ENCODE measurements at regions not wholly inside any gene's neighbourhood (a gene's known extent, or its start where the extent isn't known, plus 50 kb on each side); places are given as distances from the start of the nearest gene placed in this dataset.
"Not testable (repeated sequence)": the region's sequence is repeated elsewhere in the genome, so short reads cannot be mapped to it uniquely, and the experiment has no call there.

DNA sequence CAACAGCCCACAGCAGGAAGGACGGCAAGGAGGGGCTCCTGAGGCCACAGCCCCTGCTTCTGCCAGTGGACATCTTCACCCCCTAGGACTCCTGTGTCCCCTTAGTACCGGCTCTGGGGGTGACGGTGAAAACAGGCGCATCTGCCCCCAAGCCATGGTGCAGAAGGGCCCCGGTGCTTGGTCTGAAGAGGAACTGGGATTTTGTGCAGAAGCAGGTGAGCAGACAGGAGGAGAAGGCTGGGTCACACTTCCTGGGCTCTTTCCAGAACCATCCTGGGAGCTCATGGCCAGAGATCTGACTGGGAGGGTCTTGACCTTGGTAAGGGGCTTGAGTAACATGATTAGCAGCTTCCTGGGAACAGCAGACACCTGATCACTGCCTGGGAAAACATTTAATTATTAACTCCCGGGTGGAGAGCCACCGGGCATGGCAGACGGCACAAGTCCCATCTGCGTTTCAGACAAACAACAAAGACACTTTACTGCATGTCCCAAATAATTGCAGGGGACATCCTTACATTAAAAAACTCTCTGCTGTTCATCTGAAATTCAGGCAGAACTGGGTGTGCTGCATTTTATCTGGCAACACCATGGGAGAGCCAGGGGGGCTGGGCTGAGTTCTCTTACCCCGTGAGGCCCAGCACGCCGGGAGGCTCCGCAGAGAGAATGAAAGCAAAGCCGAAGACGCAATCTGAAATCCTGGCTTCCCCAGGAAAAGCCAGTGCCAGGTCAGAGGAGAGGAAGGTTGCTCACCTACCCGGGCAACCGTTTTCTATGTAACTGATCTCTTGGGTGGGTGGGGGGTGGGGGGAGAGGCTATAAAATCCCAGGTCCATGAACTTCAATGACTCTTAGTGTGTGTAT lies 1542.8 kb downstream of the TSPY10 start:
- POLR2A ChIA-PET = no interaction called here
- no peaks in the 10 kb centered on the region for H3K4me1 Mint-ChIP-seq

DNA sequence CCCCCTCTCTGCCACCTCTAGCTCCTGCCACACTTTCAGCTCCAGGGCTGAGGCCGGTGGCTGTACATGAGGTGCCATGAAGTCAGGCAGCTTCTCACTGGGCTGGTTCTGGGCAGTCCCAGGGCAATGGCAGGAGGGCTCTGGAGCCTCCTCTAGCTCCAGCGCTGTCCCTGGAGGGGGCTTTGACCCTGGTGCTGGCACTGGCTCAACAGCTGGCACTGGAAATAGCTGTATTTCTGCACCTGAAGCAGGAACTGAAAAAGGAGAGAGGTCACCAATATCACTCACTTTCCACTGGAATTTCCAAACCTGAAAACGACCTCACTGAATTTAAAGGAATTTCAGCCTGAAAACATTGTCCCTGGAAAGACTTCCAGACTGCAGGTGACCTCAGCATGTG lies 1558.1 kb downstream of the TSPY10 start:
- POLR2A ChIA-PET; DNase-seq; H3K4me1 Mint-ChIP-seq; H3K36me3 Mint-ChIP-seq (ENCODE audit: low read depth); ATAC-seq; intact Hi-C loops (cut with DNase I, micrococcal nuclease); H3K27me3 Mint-ChIP-seq; H3K4me3 Mint-ChIP-seq; H3K27ac Mint-ChIP-seq; H3K9me3 Mint-ChIP-seq (ENCODE audit: low read depth); CTCF ChIA-PET: not testable (repeated sequence)

More for the DNA sequence above, 1542.8 kb downstream of the TSPY10 start:
- Mint-ChIP-seq H3K9me3 (ENCODE audit: low read depth) (peaks cover 4% of the 10 kb centered on the region), H3K27ac (no peak overlapping the region), H3K27me3 (no peaks in the 10 kb centered on the region), H3K36me3 (ENCODE audit: low read depth) (no peaks in the 10 kb centered on the region), H3K4me3 (no peak overlapping the region)
- DNase-seq (no peak), ATAC-seq (no peak)
- CTCF ChIA-PET = no interaction called here
- intact Hi-C loops (cut with DNase I, micrococcal nuclease) = no loop called here

DNA sequence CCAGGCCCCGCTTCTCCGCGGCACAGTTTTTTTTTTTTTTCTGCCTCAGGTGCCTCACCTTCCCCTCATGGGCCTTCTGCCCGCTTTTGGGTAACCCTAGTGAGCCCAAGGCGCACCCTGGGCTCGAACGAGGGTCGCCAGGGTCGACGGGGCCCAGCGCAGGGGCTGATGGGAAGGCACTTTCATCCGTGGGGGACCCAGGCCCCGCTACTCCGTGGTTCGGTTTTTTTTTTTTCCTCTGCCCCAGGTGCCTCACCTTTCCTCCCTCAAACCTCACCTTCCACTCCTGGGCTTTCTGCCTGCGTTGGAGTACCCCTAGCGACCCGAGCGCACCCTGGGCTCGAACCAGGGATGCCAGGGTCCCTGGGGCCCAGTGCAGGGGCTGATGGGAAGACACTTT lies 1569.8 kb downstream of the TSPY10 start:
- not testable (repeated sequence) for H3K27me3 Mint-ChIP-seq

DNA sequence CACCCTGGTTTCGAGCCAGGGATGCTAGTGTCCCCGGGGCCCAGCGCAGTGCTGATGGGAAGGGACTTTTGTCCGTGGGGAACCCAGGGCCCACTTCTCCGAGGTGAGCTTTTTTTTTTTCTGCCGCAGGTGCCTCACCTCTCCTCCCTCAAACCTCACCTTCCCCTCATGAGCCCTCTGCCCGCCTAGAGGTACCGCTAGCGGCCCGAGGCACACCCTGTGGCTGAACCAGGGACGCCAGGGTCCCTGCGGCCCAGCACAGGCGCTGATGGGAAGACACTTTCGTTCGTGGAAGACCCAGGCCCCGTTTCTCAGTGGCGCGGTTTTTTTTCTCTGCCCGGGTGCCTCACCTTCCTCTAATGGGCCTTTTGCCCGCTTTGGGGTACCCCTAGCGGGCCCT lies 1570.7 kb downstream of the TSPY10 start:
- H3K4me1 Mint-ChIP-seq, H3K27me3 Mint-ChIP-seq: not testable (repeated sequence)

More for the DNA sequence above, 1569.8 kb downstream of the TSPY10 start:
- H3K4me3 Mint-ChIP-seq; H3K36me3 Mint-ChIP-seq (ENCODE audit: low read depth); H3K4me1 Mint-ChIP-seq; intact Hi-C loops (cut with DNase I, micrococcal nuclease); POLR2A ChIA-PET; H3K9me3 Mint-ChIP-seq (ENCODE audit: low read depth); H3K27ac Mint-ChIP-seq; DNase-seq; CTCF ChIA-PET; ATAC-seq: not testable (repeated sequence)

DNA sequence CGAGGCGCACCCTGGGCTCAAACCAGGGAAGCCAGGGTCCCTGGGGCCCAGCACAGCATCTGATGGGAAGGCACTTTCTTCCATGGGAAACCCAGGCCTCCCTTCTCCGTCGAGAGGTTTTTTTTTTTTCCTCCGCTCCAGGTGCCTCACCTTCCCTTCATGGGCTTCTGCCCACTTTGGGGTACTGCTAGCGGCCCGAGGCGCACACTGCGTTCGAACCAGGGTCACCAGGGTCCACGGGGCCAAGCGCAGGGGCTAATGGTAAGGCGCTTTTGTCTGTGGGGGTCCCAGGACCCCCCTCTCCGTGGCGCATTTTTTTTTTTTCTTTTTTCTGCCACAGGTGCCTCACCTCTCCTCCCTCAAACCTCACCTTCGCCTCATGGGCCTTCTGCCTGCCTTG lies 1571.3 kb downstream of the TSPY10 start:
- DNase-seq = no peak
- H3K4me1 Mint-ChIP-seq = no peaks in the 10 kb centered on the region
- intact Hi-C loops (cut with DNase I, micrococcal nuclease) = no loop called here
- no peaks in the 10 kb centered on the region for H3K36me3 Mint-ChIP-seq (ENCODE audit: low read depth)
- no peak overlapping the region for H3K4me3 Mint-ChIP-seq
- H3K9me3 Mint-ChIP-seq (ENCODE audit: low read depth) = no peaks in the 10 kb centered on the region
- H3K27ac Mint-ChIP-seq = no peak overlapping the region
- H3K27me3 Mint-ChIP-seq = no peaks in the 10 kb centered on the region
- no peak for ATAC-seq
- ChIA-PET POLR2A (no interaction called here), CTCF (no interaction called here)

More for the DNA sequence above, 1570.7 kb downstream of the TSPY10 start:
- intact Hi-C loops (cut with DNase I, micrococcal nuclease); H3K27ac Mint-ChIP-seq; H3K36me3 Mint-ChIP-seq (ENCODE audit: low read depth); DNase-seq; CTCF ChIA-PET; H3K4me3 Mint-ChIP-seq; POLR2A ChIA-PET; H3K9me3 Mint-ChIP-seq (ENCODE audit: low read depth); ATAC-seq: not testable (repeated sequence)

DNA sequence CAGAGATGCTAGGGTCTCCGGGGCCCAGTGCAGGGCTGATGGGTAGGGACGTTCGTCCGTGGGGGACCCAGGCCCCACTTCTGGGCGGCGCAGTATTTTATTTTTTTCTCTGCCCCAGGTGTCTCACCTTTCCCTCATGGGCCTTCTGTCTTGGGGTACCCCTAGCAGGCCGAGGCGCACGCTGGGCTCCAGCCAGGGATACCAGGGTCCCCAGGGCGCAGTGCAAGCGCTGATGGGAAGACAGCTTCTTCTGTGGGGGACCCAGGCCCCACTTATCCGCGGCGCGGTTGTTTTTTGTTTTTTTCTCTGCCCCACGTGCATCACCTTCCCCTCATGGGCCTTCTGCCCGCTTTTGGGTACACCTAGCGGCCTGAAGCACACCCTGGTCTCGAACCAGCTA lies 1572.8 kb downstream of the TSPY10 start:
- ATAC-seq; CTCF ChIA-PET; DNase-seq; H3K27ac Mint-ChIP-seq; POLR2A ChIA-PET; intact Hi-C loops (cut with DNase I, micrococcal nuclease); H3K4me1 Mint-ChIP-seq; H3K36me3 Mint-ChIP-seq (ENCODE audit: low read depth); H3K4me3 Mint-ChIP-seq; H3K9me3 Mint-ChIP-seq (ENCODE audit: low read depth); H3K27me3 Mint-ChIP-seq: not testable (repeated sequence)

DNA sequence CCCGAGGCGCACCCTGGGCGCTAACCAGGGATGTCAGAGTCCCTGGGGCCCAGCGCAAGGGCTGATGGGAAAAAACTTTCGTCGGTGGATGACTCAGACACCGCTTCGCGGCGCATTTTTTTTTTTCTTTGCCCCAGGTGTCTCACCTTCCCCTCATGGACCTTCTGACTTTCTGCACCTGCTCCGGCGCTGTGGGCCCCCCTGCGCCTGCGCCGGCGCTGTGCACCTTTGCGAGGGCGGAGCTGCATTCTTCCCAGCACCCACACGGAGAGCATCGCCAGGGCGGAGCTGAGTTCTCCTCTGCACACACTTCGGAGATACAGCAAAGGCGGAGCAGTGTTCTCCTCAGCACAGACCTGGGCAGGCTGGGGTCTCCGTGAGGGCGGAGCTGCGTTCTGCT lies 1575.3 kb downstream of the TSPY10 start:
- intact Hi-C loops (cut with DNase I, micrococcal nuclease); H3K27me3 Mint-ChIP-seq; H3K9me3 Mint-ChIP-seq (ENCODE audit: low read depth); CTCF ChIA-PET; H3K27ac Mint-ChIP-seq; H3K4me1 Mint-ChIP-seq; POLR2A ChIA-PET; ATAC-seq; H3K4me3 Mint-ChIP-seq; DNase-seq; H3K36me3 Mint-ChIP-seq (ENCODE audit: low read depth): not testable (repeated sequence)

DNA sequence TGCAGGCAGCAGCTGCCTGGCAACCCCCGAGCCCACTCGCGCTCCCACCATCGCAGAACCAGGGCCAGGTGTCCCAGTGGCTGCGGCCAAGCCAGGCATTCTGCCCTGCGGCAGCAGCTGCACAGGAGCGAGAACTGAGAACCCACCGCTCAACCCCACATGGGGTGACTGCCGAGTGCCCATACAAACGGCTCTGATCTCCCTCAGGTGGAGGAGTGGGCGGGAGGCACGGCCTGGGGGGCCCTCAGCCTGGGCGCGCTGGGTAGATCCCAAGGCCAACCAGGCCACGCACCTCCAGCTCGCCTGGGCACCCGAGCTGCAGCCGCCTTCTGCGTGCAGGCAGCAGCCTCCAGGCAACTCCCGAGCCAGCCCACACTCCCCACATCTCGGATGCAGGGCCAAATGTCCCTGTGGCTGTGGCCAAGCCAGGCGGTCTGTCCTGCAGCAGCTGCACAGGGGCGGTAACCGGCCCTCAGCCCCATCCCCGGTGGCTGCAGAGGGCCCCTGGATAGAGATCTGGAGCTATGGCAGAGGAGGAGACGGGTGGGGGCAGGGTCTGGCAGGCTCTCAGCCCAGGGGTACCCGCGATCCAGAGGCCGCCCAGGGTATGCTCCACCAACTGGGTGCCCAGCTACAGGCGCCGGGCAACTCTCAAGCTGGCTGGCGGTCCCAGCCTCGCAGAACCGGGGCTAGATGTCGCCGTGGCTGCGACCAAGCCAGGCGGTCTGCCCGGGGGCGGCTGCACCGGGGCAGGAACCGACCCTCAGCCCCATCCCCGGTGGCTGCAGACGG lies 1579.6 kb downstream of the TSPY10 start:
- H3K4me1 Mint-ChIP-seq; CTCF ChIA-PET; H3K9me3 Mint-ChIP-seq (ENCODE audit: low read depth); intact Hi-C loops (cut with DNase I, micrococcal nuclease); ATAC-seq; H3K4me3 Mint-ChIP-seq; POLR2A ChIA-PET; H3K36me3 Mint-ChIP-seq (ENCODE audit: low read depth); DNase-seq; H3K27ac Mint-ChIP-seq; H3K27me3 Mint-ChIP-seq: not testable (repeated sequence)

DNA sequence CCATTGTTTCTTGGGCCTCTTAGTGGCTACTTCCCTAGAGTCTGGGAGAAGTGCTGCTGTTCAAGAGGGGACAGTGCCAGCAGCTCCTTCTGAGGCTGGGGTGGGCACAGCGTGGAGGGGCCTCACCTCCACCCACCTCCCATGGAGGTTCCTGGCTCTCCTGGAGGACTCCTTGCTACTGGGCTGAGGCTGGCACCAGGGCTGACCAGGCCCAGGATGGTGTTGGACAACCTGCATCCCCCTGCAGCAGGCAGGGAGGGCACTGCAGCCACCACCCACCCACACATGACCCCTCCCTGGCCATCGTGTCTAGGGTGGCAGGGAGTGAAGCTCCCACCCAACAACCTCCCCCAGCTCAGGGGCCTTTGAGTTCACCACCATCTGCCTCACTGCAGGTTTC lies 1549.3 kb upstream of the USP9Y start:
- POLR2A ChIA-PET; intact Hi-C loops (cut with DNase I, micrococcal nuclease); CTCF ChIA-PET; H3K4me3 Mint-ChIP-seq; H3K4me1 Mint-ChIP-seq; H3K36me3 Mint-ChIP-seq (ENCODE audit: low read depth); ATAC-seq; H3K27ac Mint-ChIP-seq; H3K9me3 Mint-ChIP-seq (ENCODE audit: low read depth); H3K27me3 Mint-ChIP-seq; DNase-seq: not testable (repeated sequence)

DNA sequence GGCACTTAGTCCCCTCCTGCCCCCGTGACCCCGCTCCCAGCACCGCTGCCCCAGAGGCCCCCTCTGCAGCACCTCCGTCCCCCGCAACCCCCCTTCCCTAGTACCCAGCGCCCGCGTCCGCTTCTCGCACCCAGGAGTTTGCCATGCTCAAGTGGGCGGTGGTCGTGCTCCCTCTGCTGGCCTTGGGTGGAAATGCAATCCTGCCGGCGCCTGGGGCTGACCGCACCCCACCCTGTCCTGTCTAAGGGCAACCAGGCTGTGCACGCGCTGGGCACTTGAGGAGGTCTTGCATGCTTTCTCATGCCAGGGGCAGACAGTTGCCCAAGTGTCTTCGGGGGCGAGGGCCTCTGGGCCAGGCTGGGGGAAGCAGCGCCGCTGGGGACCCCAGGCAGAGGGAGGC lies 1544.9 kb upstream of the USP9Y start:
- H3K27me3 Mint-ChIP-seq; H3K27ac Mint-ChIP-seq; intact Hi-C loops (cut with DNase I, micrococcal nuclease); H3K4me1 Mint-ChIP-seq; DNase-seq; H3K4me3 Mint-ChIP-seq; POLR2A ChIA-PET; CTCF ChIA-PET; H3K36me3 Mint-ChIP-seq (ENCODE audit: low read depth); H3K9me3 Mint-ChIP-seq (ENCODE audit: low read depth); ATAC-seq: not testable (repeated sequence)

DNA sequence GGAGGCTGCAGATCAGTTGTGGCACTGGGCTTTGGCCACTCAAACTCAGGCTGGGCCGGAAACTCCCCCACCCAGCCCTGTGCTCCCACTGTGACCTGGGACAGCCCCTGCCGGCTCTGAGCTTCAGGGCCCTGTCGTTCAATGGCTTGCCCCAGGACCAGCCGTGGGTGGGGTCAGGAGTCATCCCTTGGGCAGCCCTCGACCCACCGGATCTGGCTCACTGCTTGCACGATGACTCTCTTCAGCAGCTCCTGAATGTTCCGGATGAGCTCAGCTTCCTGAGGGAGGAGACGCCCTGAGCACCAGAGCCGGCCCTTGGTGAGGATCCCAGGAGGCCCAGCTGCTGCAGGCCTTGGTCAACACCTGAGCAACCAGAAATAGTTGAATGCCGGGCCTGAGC lies 1544.2 kb upstream of the USP9Y start:
- ATAC-seq; H3K36me3 Mint-ChIP-seq (ENCODE audit: low read depth); H3K4me1 Mint-ChIP-seq; POLR2A ChIA-PET; CTCF ChIA-PET; DNase-seq; H3K27ac Mint-ChIP-seq; H3K4me3 Mint-ChIP-seq; H3K9me3 Mint-ChIP-seq (ENCODE audit: low read depth); H3K27me3 Mint-ChIP-seq; intact Hi-C loops (cut with DNase I, micrococcal nuclease): not testable (repeated sequence)

DNA sequence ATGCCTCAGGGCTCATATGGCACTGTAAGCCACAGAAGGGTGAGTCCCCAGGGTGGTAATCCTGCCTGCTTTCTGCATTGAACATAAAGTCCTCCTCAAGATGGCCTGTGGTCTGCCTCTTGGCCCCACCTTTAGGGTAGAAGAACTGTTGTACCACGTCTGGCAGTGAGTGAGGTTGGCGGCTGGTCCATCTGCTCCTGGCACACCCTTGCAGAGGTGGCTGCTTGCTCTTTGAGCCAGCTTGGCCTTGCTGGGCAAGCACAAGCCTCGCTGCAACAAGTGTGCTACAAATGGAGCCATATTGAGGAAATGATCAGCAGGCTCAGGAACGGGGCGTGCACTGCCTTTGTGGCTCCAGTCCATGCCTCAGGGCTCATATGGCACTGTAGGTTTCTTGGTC lies 1524.0 kb upstream of the USP9Y start:
- intact Hi-C loops (cut with DNase I, micrococcal nuclease); H3K4me1 Mint-ChIP-seq; H3K27me3 Mint-ChIP-seq; POLR2A ChIA-PET; H3K9me3 Mint-ChIP-seq (ENCODE audit: low read depth); H3K27ac Mint-ChIP-seq; H3K36me3 Mint-ChIP-seq (ENCODE audit: low read depth); DNase-seq; CTCF ChIA-PET; H3K4me3 Mint-ChIP-seq; ATAC-seq: not testable (repeated sequence)
